Endothelial cell of umbilical vein (primary cell): ENCODE measurements at regions not wholly inside any gene's neighbourhood (a gene's known extent, or its start where the extent isn't known, plus 50 kb on each side); places are given as distances from the start of the nearest gene placed in this dataset.

ENCODE experiments used
- BruUV-seq: library from RNA; stranded (reverse); fragments of 400-500 nt; replicated peaks from 2 replicates; lab custom pipeline; 2021; lab: Mats Ljungman, UMichigan
- CTCF ChIA-PET: fragments of 300-600, 350-600 bp; sonication (Branson Sonifier 250); formaldehyde crosslinking; loops from one replicate; lab custom pipeline; 2021; ENCODE audit warnings: antibody characterized with exemption, inconsistent platforms; lab: Charles Lee
- POLR2A ChIA-PET: fragments of 300-600, 350-600 bp; sonication (Branson Sonifier 250); formaldehyde crosslinking; loops from one replicate; lab custom pipeline; 2021; ENCODE audit warnings: antibody characterized with exemption, inconsistent platforms; lab: Charles Lee
- DNase-seq: peaks from one replicate; pipeline ENCODE4 v3.0.0-alpha.2; 2011; ENCODE audit warnings: low read depth, low spot score
- FAIRE-seq: peaks from 2 replicates; lab custom pipeline; 2011; peaks lifted over from hg19 to GRCh38; lab: Jason Lieb, UNC
- H2AFZ ChIP-seq: 2 replicates; pipeline ENCODE4 v1.6.0; 2012; ENCODE audit warnings: low read depth, low read length, control low read depth, inconsistent platforms
- H3K27ac ChIP-seq: 2 replicates; pipeline ENCODE4 v1.5.1; 2011; ENCODE audit warnings: low read depth, mild to moderate bottlenecking, control low read depth, low read length, moderate library complexity; ENCODE audit not compliant: insufficient read depth
- H3K27me3 ChIP-seq, 2 experiments: 2 replicates each; pipeline versions ENCODE4 v1.6.0 to v1.6.1; 2011; ENCODE audit warnings: low read length in 2 of 2, mixed read lengths in 1 of 2; ENCODE audit not compliant: control insufficient read depth in 2 of 2, insufficient read depth in 2 of 2
- H3K36me3 ChIP-seq, 2 experiments: 2 replicates in 1 of 2; 3 replicates in 1 of 2; pipeline ENCODE4 v1.5.1; 2011; ENCODE audit warnings: low read length in 2 of 2, mild to moderate bottlenecking in 1 of 2, moderate library complexity in 1 of 2; ENCODE audit not compliant: control insufficient read depth in 2 of 2, insufficient read depth in 2 of 2; ENCODE audit errors: extremely low read depth in 1 of 2
- H3K4me1 ChIP-seq: 3 replicates; pipeline ENCODE4 v1.5.1; 2011; ENCODE audit warnings: mild to moderate bottlenecking, low read length; ENCODE audit not compliant: control insufficient read depth, insufficient read depth; ENCODE audit errors: extremely low read depth
- H3K4me2 ChIP-seq: 2 replicates; pipeline ENCODE4 v1.6.1; 2011; ENCODE audit warnings: low read length, control low read depth, mixed read lengths; ENCODE audit not compliant: insufficient read depth
- H3K4me3 ChIP-seq, 3 experiments: fragments of 200-600 bp in 1 of 3; sonication (generic), shearing (Covaris generic) in 1 of 3; replicated peaks in 1 of 3; 2 replicates each; pipeline ENCODE4 v1.5.1; 2011 to 2016; ENCODE audit warnings: control low read depth in 3 of 3, low read length in 3 of 3, mild to moderate bottlenecking in 2 of 3, inconsistent platforms in 1 of 3, low read depth in 1 of 3, moderate library complexity in 1 of 3; ENCODE audit not compliant: insufficient read depth in 1 of 3
- H3K79me2 ChIP-seq: 2 replicates; pipeline ENCODE4 v1.6.0; 2012; ENCODE audit warnings: low read length, inconsistent platforms; ENCODE audit not compliant: control insufficient read depth, insufficient read depth
- H3K9ac ChIP-seq: replicated peaks from 2 replicates; pipeline ENCODE3; 2011; ENCODE audit warnings: low read length, control low read depth; ENCODE audit not compliant: insufficient read depth; ENCODE audit errors: extremely low read depth
- H3K9me1 ChIP-seq: replicated peaks from 3 replicates; pipeline ENCODE4 v1.6.0; 2011; ENCODE audit warnings: mild to moderate bottlenecking, low read length; ENCODE audit not compliant: control insufficient read depth, insufficient read depth; ENCODE audit errors: extremely low read depth
- H3K9me3 ChIP-seq: replicated peaks from 2 replicates; pipeline ENCODE4 v1.5.1; 2012; ENCODE audit warnings: low read length, inconsistent platforms; ENCODE audit not compliant: control insufficient read depth, insufficient read depth
- H4K20me1 ChIP-seq: replicated peaks from 2 replicates; pipeline ENCODE3; 2011; ENCODE audit warnings: mild to moderate bottlenecking, low read length; ENCODE audit not compliant: control insufficient read depth, insufficient read depth; ENCODE audit errors: extremely low read depth
- EZH2 ChIP-seq: IDR thresholded peaks from 2 replicates; pipeline ENCODE4 v1.6.1; 2012; ENCODE audit warnings: borderline replicate concordance, low read depth, mild to moderate bottlenecking, moderate library complexity, low read length, inconsistent platforms; ENCODE audit not compliant: severe bottlenecking
- FOS ChIP-seq: IDR thresholded peaks from 2 replicates; pipeline ENCODE4 v1.6.1; 2011; ENCODE audit warnings: mild to moderate bottlenecking, low read length, moderate library complexity, borderline replicate concordance; ENCODE audit not compliant: insufficient read depth
- GATA2 ChIP-seq: IDR thresholded peaks from 2 replicates; pipeline ENCODE4 v1.7.0; 2011; ENCODE audit warnings: low read depth, mild to moderate bottlenecking, moderate library complexity, mixed read lengths, low read length; ENCODE audit not compliant: insufficient read length, insufficient read depth
- JUN ChIP-seq: IDR thresholded peaks from 2 replicates; pipeline ENCODE4 v1.6.1; 2011; ENCODE audit warnings: borderline replicate concordance, low read depth; ENCODE audit not compliant: insufficient read length, insufficient read depth
- MYC ChIP-seq: IDR thresholded peaks from one replicate; pipeline ENCODE4 v1.6.1; 2011; ENCODE audit warnings: mild to moderate bottlenecking, low read depth, low read length
- POLR2A ChIP-seq: IDR thresholded peaks from 2 replicates; pipeline ENCODE4 v1.6.1; 2012; ENCODE audit warnings: low read depth, mild to moderate bottlenecking, control low read depth, low read length
- POLR2AphosphoS5 ChIP-seq: IDR thresholded peaks from 2 replicates; pipeline ENCODE4 v1.6.1; 2012; ENCODE audit warnings: low read depth, mild to moderate bottlenecking, control low read depth, low read length, moderate library complexity; ENCODE audit not compliant: insufficient read depth
- dilution Hi-C: fragments of 300-500 bp; cut with MboI; formaldehyde crosslinking; loops from one replicate; pipeline ENCODE4 v1.15.0; 2019; ENCODE audit warnings: low sequenced_read_pairs; ENCODE audit not compliant: extremely low pct_ligation_motif_present
- intact Hi-C: fragments of 100-400 bp; cut with micrococcal nuclease; formaldehyde crosslinking; loops from one replicate; pipeline ENCODE4 v1.10.0; 2022
- TF ChIP-seq, protein P1 (sequence below), 2 donors: IDR thresholded peaks; 1 replicate in 1 of 2; 2 replicates in 1 of 2; pipeline ENCODE4 v1.5.1; 2011; ENCODE audit warnings: low read length in 2 of 2, mild to moderate bottlenecking in 2 of 2, moderate library complexity in 2 of 2, control low read depth in 1 of 2, inconsistent platforms in 1 of 2, low read depth in 1 of 2; ENCODE audit not compliant: insufficient read depth in 1 of 2; ENCODE audit errors: extremely low read depth in 1 of 2
- TF ChIP-seq, protein P2 (sequence below): IDR thresholded peaks from 2 replicates; pipeline ENCODE4 v1.6.1; 2011; ENCODE audit not compliant: insufficient read depth, insufficient read length

DNA sequence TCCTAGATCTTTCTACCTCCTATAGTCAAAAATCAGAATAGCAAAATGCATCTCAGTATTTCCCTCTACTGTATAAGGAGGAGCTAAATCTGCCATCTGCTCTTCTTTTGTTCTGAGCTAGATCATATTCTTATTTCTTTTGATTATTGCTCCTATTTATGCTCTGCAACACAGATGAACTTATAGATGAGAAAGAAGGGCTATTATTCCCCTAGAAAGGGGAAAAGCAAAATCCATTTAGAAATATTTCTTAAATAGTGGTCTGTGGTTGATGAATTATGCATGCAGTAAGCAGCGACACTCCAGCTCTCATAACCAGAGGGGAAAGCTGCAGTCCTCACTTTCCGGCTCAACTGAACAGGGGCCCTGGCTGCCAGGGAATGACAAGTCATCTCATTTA lies 207.3 kb upstream of the SORCS1 start:
- FAIRE-seq (no peak), DNase-seq (no peak)
- ChIA-PET CTCF (no interaction called here), POLR2A (no interaction called here)
- no peaks in the 10 kb centered on the region for H3K36me3 ChIP-seq
- H3K9me1 ChIP-seq: no peaks in the 10 kb centered on the region
- no peak overlapping the region for H3K27ac ChIP-seq
- dilution Hi-C loops: no loop called here
- H3K9ac ChIP-seq: no peak overlapping the region
- no peaks in the 10 kb centered on the region for H3K4me1 ChIP-seq
- TF ChIP-seq JUN (no peak), GATA2 (no peak), POLR2A (no peak), MYC (no peak), EZH2 (no peak)
- TF ChIP-seq, protein P1, sequence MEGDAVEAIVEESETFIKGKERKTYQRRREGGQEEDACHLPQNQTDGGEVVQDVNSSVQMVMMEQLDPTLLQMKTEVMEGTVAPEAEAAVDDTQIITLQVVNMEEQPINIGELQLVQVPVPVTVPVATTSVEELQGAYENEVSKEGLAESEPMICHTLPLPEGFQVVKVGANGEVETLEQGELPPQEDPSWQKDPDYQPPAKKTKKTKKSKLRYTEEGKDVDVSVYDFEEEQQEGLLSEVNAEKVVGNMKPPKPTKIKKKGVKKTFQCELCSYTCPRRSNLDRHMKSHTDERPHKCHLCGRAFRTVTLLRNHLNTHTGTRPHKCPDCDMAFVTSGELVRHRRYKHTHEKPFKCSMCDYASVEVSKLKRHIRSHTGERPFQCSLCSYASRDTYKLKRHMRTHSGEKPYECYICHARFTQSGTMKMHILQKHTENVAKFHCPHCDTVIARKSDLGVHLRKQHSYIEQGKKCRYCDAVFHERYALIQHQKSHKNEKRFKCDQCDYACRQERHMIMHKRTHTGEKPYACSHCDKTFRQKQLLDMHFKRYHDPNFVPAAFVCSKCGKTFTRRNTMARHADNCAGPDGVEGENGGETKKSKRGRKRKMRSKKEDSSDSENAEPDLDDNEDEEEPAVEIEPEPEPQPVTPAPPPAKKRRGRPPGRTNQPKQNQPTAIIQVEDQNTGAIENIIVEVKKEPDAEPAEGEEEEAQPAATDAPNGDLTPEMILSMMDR (IDR thresholded peaks at IDR 0.05; ENCODE audit: extremely low read depth in 1 of 2, insufficient read depth in 1 of 2, low read depth in 1 of 2, low read length in 2 of 2): no peak
- TF ChIP-seq, protein P2, sequence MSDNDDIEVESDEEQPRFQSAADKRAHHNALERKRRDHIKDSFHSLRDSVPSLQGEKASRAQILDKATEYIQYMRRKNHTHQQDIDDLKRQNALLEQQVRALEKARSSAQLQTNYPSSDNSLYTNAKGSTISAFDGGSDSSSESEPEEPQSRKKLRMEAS: no peak
- H2AFZ ChIP-seq: no peak overlapping the region
- intact Hi-C loops: no loop called here
- H3K4me3 ChIP-seq: no peak overlapping the region
- H3K27me3 ChIP-seq: no peaks in the 10 kb centered on the region
- no peaks in the 10 kb centered on the region for H4K20me1 ChIP-seq
- H3K9me3 ChIP-seq: no peaks in the 10 kb centered on the region
- BruUV-seq: no TSS peak
- H3K4me2 ChIP-seq: no peak overlapping the region
- H3K79me2 ChIP-seq: no peaks in the 10 kb centered on the region

GRCh38 chr10:107364872-107365271 lies 200.4 kb upstream of the SORCS1 start:
- no TSS peak for BruUV-seq
- dilution Hi-C loops (no loop called here), intact Hi-C loops (no loop called here)
- H2AFZ ChIP-seq: no peak overlapping the region
- H3K27ac ChIP-seq: no peak overlapping the region
- H3K9ac ChIP-seq: no peak overlapping the region
- peaks cover 2% of the 10 kb centered on the region for H3K9me3 ChIP-seq
- POLR2A ChIA-PET: no interaction called here
- DNase-seq (no peak), FAIRE-seq (no peak)
- H3K4me2 ChIP-seq: no peak overlapping the region
- no peaks in the 10 kb centered on the region for H4K20me1 ChIP-seq
- H3K4me3 ChIP-seq: no peak overlapping the region
- H3K9me1 ChIP-seq: no peaks in the 10 kb centered on the region
- no peaks in the 10 kb centered on the region for H3K4me1 ChIP-seq
- H3K36me3 ChIP-seq: no peaks in the 10 kb centered on the region
- no peaks in the 10 kb centered on the region for H3K27me3 ChIP-seq
- H3K79me2 ChIP-seq: no peaks in the 10 kb centered on the region
- CTCF ChIA-PET: no interaction called here
- TF ChIP-seq, protein P1 (IDR thresholded peaks at IDR 0.05; ENCODE audit: extremely low read depth in 1 of 2, insufficient read depth in 1 of 2, low read depth in 1 of 2, low read length in 2 of 2): no peak
- TF ChIP-seq GATA2 (no peak), POLR2A (no peak), EZH2 (no peak), JUN (no peak), POLR2AphosphoS5 (no peak), MYC (no peak), FOS (no peak)
- TF ChIP-seq, protein P2: no peak
